22Rv1 (cell line): ENCODE measurements at regions not wholly inside any gene's neighbourhood (a gene's known extent, or its start where the extent isn't known, plus 50 kb on each side); places are given as distances from the start of the nearest gene placed in this dataset.
"Not testable (repeated sequence)": the region's sequence is repeated elsewhere in the genome, so short reads cannot be mapped to it uniquely, and the experiment has no call there.

Source experiments
- H3K27ac ChIP-seq: fragments of 450-650 bp; 2 replicates; pipeline ENCODE4 v1.5.1; 2017
- CTCF ChIP-seq: fragments of 450-650 bp; IDR thresholded peaks from 2 replicates; pipeline ENCODE4 v1.5.1; 2017; ENCODE audit warnings: mild to moderate bottlenecking
- ZFX ChIP-seq: fragments of 450-650 bp; IDR thresholded peaks from 2 replicates; pipeline ENCODE4 v1.6.1; 2017; ENCODE audit warnings: antibody characterized with exemption, borderline replicate concordance

GRCh38 chr5:158205992-158206391, 347.0 kb upstream of the CLINT1 start:
- no peak overlapping the region for H3K27ac ChIP-seq
- TF ChIP-seq CTCF (no peak), ZFX (no peak)

- TF ChIP-seq ZFX (no peak), CTCF (no peak)
Measured at GRCh38 chr5:158203261-158203660, 344.3 kb upstream of the CLINT1 start.

GRCh38 chr5:158202801-158203200, 343.9 kb upstream of the CLINT1 start:
- no peak overlapping the region for H3K27ac ChIP-seq
- TF ChIP-seq CTCF: no peak
- no peak for TF ChIP-seq ZFX

More at GRCh38 chr5:158203261-158203660, 344.3 kb upstream of the CLINT1 start:
- H3K27ac ChIP-seq: no peak overlapping the region

- TF ChIP-seq ZFX (no peak), CTCF (no peak)
- H3K27ac ChIP-seq: no peak overlapping the region
Measured at GRCh38 chr5:158200619-158201018, 341.7 kb upstream of the CLINT1 start.

GRCh38 chr5:158198636-158199035, 339.7 kb upstream of the CLINT1 start:
- no peak overlapping the region for H3K27ac ChIP-seq
- no peak for TF ChIP-seq CTCF
- no peak for TF ChIP-seq ZFX

- no peak overlapping the region for H3K27ac ChIP-seq
- TF ChIP-seq ZFX (no peak), CTCF (no peak)
Measured at GRCh38 chr5:158195416-158196210, 336.7 kb upstream of the CLINT1 start.

GRCh38 chr5:158194561-158194976, 335.6 kb upstream of the CLINT1 start:
- no peak for TF ChIP-seq CTCF
- TF ChIP-seq ZFX: no peak
- no peak overlapping the region for H3K27ac ChIP-seq

GRCh38 chr5:158193395-158193794, 334.4 kb upstream of the CLINT1 start:
- not testable (repeated sequence) for H3K27ac ChIP-seq
